Chondrocyte (in vitro differentiated cells): ENCODE measurements at regions not wholly inside any gene's neighbourhood (a gene's known extent, or its start where the extent isn't known, plus 50 kb on each side); places are given as distances from the start of the nearest gene placed in this dataset.

Experiments used
- DNase-seq: peaks from one replicate; pipeline ENCODE4 v3.0.0; 2021; ENCODE audit warnings: mixed read lengths, low spot score
- H3K27ac Mint-ChIP-seq: one replicate; pipeline ENCODE4 v1.8.0; 2021; ENCODE audit warnings: mild to moderate bottlenecking, moderate library complexity, mixed read lengths; ENCODE audit not compliant: unreplicated experiment
- H3K27me3 Mint-ChIP-seq: 2 replicates; pipeline ENCODE4 v1.8.0; 2021; ENCODE audit warnings: low read depth, mixed read lengths
- H3K36me3 Mint-ChIP-seq: 2 replicates; pipeline ENCODE4 v1.8.0; 2021; ENCODE audit warnings: low read depth, mixed read lengths
- H3K4me1 Mint-ChIP-seq: 2 replicates; pipeline ENCODE4 v1.8.0; 2021; ENCODE audit warnings: low read depth, mild to moderate bottlenecking, mixed read lengths
- H3K4me3 Mint-ChIP-seq: one replicate; pipeline ENCODE4 v1.8.0; 2021; ENCODE audit warnings: mild to moderate bottlenecking, moderate library complexity, mixed read lengths; ENCODE audit not compliant: unreplicated experiment
- H3K9me3 Mint-ChIP-seq: 2 replicates; pipeline ENCODE4 v1.8.0; 2021; ENCODE audit warnings: low read depth, mixed read lengths
- TF ChIP-seq, protein P1 (sequence below): fragments of 200-600 bp; sonication (generic); IDR thresholded peaks from 2 replicates; pipeline ENCODE4 v1.5.0; 2021; ENCODE audit warnings: antibody characterized with exemption, mild to moderate bottlenecking, moderate library complexity

DNA sequence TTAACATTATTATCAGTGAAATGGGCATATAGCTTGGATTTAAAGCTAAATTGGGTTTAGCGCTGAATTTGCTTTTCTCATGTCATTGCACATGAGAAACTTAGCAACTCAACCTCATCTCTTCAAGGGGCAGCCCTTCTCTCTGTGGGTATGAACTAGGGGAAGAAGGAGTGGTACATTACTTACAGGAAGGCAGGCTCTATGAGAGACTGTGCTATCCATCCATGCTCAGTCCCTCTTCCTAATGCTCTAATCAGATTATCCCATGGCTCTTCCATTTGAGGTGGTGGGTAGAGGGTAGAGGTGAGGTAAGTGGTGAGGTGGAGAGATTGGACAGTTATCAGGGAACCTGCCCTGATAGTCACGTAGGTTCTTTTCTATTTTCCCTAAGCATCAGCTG is 343.7 kb upstream of the NOVA1 start:
- Mint-ChIP-seq H3K4me3 (no peak overlapping the region), H3K4me1 (no peaks in the 10 kb centered on the region), H3K36me3 (no peaks in the 10 kb centered on the region), H3K27ac (no peak overlapping the region), H3K9me3 (no peaks in the 10 kb centered on the region), H3K27me3 (peaks cover 2% of the 10 kb centered on the region)
- DNase-seq: no peak
- TF ChIP-seq, protein P1, sequence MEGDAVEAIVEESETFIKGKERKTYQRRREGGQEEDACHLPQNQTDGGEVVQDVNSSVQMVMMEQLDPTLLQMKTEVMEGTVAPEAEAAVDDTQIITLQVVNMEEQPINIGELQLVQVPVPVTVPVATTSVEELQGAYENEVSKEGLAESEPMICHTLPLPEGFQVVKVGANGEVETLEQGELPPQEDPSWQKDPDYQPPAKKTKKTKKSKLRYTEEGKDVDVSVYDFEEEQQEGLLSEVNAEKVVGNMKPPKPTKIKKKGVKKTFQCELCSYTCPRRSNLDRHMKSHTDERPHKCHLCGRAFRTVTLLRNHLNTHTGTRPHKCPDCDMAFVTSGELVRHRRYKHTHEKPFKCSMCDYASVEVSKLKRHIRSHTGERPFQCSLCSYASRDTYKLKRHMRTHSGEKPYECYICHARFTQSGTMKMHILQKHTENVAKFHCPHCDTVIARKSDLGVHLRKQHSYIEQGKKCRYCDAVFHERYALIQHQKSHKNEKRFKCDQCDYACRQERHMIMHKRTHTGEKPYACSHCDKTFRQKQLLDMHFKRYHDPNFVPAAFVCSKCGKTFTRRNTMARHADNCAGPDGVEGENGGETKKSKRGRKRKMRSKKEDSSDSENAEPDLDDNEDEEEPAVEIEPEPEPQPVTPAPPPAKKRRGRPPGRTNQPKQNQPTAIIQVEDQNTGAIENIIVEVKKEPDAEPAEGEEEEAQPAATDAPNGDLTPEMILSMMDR: no peak

DNA sequence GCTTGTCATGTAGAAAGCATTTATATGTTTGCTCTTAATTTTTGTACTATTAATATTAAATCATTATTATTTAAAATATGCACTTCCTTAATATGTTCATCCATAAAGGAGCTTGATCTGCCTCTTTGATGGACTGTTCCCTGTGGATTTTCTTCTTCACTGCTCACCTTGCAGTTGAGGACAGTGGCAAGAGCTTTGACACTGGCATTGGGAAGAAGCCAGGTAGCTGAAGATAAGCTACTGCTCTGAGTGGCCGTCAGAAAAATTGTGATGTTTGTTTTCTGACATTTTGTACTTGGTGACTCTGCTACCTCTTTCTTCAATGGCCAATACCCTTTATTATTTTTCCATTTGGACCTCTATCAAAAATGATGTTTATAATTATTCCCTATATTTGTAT is 349.4 kb upstream of the NOVA1 start:
- H3K4me1 Mint-ChIP-seq: no peaks in the 10 kb centered on the region
- H3K9me3 Mint-ChIP-seq: peaks cover 9% of the 10 kb centered on the region
- H3K36me3 Mint-ChIP-seq: no peaks in the 10 kb centered on the region
- DNase-seq: no peak
- H3K27ac Mint-ChIP-seq: no peak overlapping the region
- TF ChIP-seq, protein P1: no peak
- no peak overlapping the region for H3K4me3 Mint-ChIP-seq
- no peaks in the 10 kb centered on the region for H3K27me3 Mint-ChIP-seq

DNA sequence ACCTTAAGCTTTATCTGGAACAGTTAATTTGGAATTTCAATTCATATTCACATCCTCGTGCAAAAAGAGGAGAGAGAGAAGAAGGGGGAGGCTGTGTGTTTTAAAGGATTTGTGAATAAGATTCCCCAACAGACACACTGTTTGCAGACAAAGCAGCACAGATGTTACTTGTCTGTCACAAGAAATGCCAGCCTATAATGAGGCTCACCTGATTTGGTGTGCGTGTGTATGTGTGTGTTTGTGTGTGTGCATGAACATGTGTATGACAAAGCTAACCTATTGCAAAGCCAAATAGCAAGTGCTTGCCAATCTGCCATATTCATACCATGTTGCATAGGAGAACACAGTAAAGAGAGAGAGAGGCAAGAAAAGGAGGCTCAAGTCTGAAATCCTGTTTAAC is 361.6 kb upstream of the NOVA1 start:
- Mint-ChIP-seq H3K27me3 (peaks cover 3% of the 10 kb centered on the region), H3K27ac (no peak overlapping the region), H3K4me3 (no peak overlapping the region), H3K36me3 (no peaks in the 10 kb centered on the region), H3K4me1 (no peaks in the 10 kb centered on the region), H3K9me3 (no peaks in the 10 kb centered on the region)
- TF ChIP-seq, protein P1: no peak
- no peak for DNase-seq

DNA sequence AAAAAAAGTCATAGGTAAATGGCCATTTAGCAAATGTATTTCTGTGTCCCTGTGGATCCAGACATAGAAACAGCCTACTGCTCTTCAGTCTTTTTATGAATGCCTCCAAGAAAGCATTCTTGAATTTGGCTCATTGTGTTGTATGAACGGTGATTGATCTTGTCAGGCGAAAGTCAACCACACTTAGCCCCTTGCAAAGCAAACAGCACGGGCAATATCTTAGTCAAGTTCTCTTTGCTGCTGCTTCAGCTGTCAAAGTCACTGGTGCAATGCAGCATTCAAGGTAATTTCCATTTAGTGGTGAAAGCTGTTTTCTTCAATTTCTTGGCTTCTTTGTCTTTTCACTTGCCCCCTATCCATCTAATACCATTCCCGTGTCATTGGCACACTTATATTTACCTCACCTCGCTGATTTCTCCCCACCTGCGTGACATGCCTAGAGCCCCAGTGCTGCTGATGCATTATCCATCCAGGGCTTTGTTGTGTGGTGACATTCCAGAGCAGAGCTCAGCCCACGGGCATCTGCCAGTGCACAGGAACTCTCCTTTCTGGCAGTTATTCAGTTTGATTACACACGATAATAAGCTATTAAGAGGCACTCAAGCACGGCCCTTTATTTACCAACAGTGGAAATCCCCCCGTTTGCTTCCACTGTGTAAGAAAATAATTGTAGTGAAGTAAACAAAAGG is 362.3 kb upstream of the NOVA1 start:
- Mint-ChIP-seq H3K27me3 (peaks cover 5% of the 10 kb centered on the region), H3K4me3 (no peak overlapping the region), H3K36me3 (no peaks in the 10 kb centered on the region), H3K4me1 (no peaks in the 10 kb centered on the region), H3K9me3 (no peaks in the 10 kb centered on the region), H3K27ac (no peak overlapping the region)
- TF ChIP-seq, protein P1: no peak
- DNase-seq: no peak

DNA sequence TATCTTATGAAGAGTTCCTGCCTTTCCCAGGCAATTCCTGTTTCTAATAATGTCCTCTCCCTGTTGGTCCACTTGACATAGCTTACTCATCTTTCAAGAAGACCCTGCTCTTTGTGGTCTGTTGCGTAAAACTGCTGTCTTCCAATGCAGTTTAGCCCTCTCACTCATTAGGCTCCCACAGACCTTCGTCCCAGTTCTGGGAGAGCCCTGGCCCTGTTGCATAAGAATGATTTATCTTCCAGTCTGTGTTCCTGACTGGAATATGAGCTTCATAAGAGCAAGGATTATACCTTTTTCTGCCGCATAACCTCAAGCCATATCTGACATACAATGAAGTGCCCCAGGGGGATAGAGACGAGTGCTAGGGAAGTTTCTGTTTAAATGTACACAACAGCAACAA is 365.9 kb upstream of the NOVA1 start:
- TF ChIP-seq, protein P1: no peak
- H3K27me3 Mint-ChIP-seq: peaks cover 5% of the 10 kb centered on the region
- no peaks in the 10 kb centered on the region for H3K9me3 Mint-ChIP-seq
- no peaks in the 10 kb centered on the region for H3K36me3 Mint-ChIP-seq
- no peak for DNase-seq
- H3K4me1 Mint-ChIP-seq: no peaks in the 10 kb centered on the region
- H3K4me3 Mint-ChIP-seq: no peak overlapping the region
- no peak overlapping the region for H3K27ac Mint-ChIP-seq
